Left renal pelvis (tissue), 4 donors: ENCODE measurements at regions not wholly inside any gene's neighbourhood (a gene's known extent, or its start where the extent isn't known, plus 50 kb on each side); places are given as distances from the start of the nearest gene placed in this dataset.
A peak's percentile ranks its signal among the peaks of the same experiment; 100 is the strongest.

ENCODE experiments used
- DNase-seq, 4 donors: peaks; one replicate each; pipeline ENCODE4 v3.0.0-alpha.2; 2013; ENCODE audit warnings: low read depth in 4 of 4, low spot score in 3 of 4

GRCh38 chrX:39609941-39610340, 487.8 kb downstream of the BCOR start:
- no peak for DNase-seq

GRCh38 chrX:39611468-39611867, 486.3 kb downstream of the BCOR start:
- no peak for DNase-seq

GRCh38 chrX:39613482-39613995, 484.2 kb downstream of the BCOR start:
- peak in 3 of 4 donors; percentile 52 to 67 (median 59) for DNase-seq

GRCh38 chrX:39613997-39614679, 483.6 kb downstream of the BCOR start:
- DNase-seq, result no peak

- no peak for DNase-seq
Measured at GRCh38 chrX:39614680-39614998, 483.1 kb downstream of the BCOR start.

GRCh38 chrX:39616098-39616729, 481.5 kb downstream of the BCOR start:
- DNase-seq, result no peak

GRCh38 chrX:39616731-39617130, 481.0 kb downstream of the BCOR start:
- DNase-seq, result no peak

- DNase-seq, result no peak
Measured at GRCh38 chrX:39618178-39618577, 479.6 kb downstream of the BCOR start.

- no peak for DNase-seq
Measured at GRCh38 chrX:39619182-39620009, 478.4 kb downstream of the BCOR start.

GRCh38 chrX:39624166-39624565, 473.6 kb downstream of the BCOR start:
- no peak for DNase-seq

- no peak for DNase-seq
Measured at GRCh38 chrX:39625810-39626209, 471.9 kb downstream of the BCOR start.

- DNase-seq, result no peak
Measured at GRCh38 chrX:39626749-39627148, 471.0 kb downstream of the BCOR start.

- DNase-seq, result no peak
Measured at GRCh38 chrX:39627257-39627656, 470.5 kb downstream of the BCOR start.

GRCh38 chrX:39629001-39629400, 468.8 kb downstream of the BCOR start:
- DNase-seq, result no peak

- no peak for DNase-seq
Measured at GRCh38 chrX:39630344-39630743, 467.4 kb downstream of the BCOR start.

- no peak for DNase-seq
Measured at GRCh38 chrX:39631276-39632229, 466.2 kb downstream of the BCOR start.

- DNase-seq, result no peak
Measured at GRCh38 chrX:39633293-39633692, 464.5 kb downstream of the BCOR start.

- no peak for DNase-seq
Measured at GRCh38 chrX:39636481-39636880, 461.3 kb downstream of the BCOR start.

- no peak for DNase-seq
Measured at GRCh38 chrX:39638526-39638925, 459.2 kb downstream of the BCOR start.

- DNase-seq, result no peak
Measured at GRCh38 chrX:39639871-39640270, 457.9 kb downstream of the BCOR start.
